Lung (tissue), 11 donors: ENCODE measurements at regions not wholly inside any gene's neighbourhood (a gene's known extent, or its start where the extent isn't known, plus 50 kb on each side); places are given as distances from the start of the nearest gene placed in this dataset.

Source experiments
- ATAC-seq: fragments of 200-7000 bp; cut with Tn5 transposase; one replicate; pipeline ENCODE4 v1.9.1; 2020; ENCODE audit warnings: moderate number of reproducible peaks; ENCODE audit not compliant: insufficient read depth, low FRiP score
- DNase-seq, 3 donors: peaks; one replicate each; pipeline ENCODE4 v3.0.0-alpha.2; 2013 to 2017
- H3K27ac ChIP-seq, 2 donors: one replicate each; pipeline ENCODE4 v1.5.1; 2013; ENCODE audit warnings: mild to moderate bottlenecking in 2 of 2, moderate library complexity in 2 of 2, control low read depth in 1 of 2, inconsistent platforms in 1 of 2, low read depth in 1 of 2, low read length in 1 of 2
- H3K27me3 ChIP-seq, 3 donors: one replicate each; pipeline ENCODE4 v1.5.1; 2013; ENCODE audit warnings: low read length in 2 of 3; ENCODE audit not compliant: control insufficient read depth in 3 of 3, insufficient read depth in 3 of 3
- H3K36me3 ChIP-seq, 4 donors: one replicate each; pipeline ENCODE4 v1.5.1; 2013; ENCODE audit warnings: low read length in 4 of 4, mild to moderate bottlenecking in 1 of 4, moderate library complexity in 1 of 4; ENCODE audit not compliant: control insufficient read depth in 4 of 4, insufficient read depth in 4 of 4
- H3K4me1 ChIP-seq, 5 donors: one replicate each; pipeline ENCODE4 v1.5.1; 2013; ENCODE audit warnings: low read length in 5 of 5, mild to moderate bottlenecking in 2 of 5, moderate library complexity in 1 of 5; ENCODE audit not compliant: control insufficient read depth in 5 of 5, insufficient read depth in 5 of 5
- H3K4me3 ChIP-seq: one replicate; pipeline ENCODE4 v1.5.1; 2013; ENCODE audit warnings: mild to moderate bottlenecking, control low read depth, moderate library complexity
- H3K9ac ChIP-seq, 2 donors: one replicate each; pipeline ENCODE4 v1.5.1; 2013; ENCODE audit warnings: low read length in 2 of 2, control low read depth in 1 of 2; ENCODE audit not compliant: insufficient read depth in 1 of 2
- H3K9me3 ChIP-seq, 4 donors: one replicate each; pipeline ENCODE4 v1.5.1; 2013; ENCODE audit warnings: low read length in 3 of 4, mild to moderate bottlenecking in 1 of 4, moderate library complexity in 1 of 4; ENCODE audit not compliant: control insufficient read depth in 4 of 4, insufficient read depth in 3 of 4
- WGBS, 2 donors: extraction: QIAGEN DNeasy Blood & Tissue Kit; methylation state at CpG; one replicate each; pipeline ENCODE4 v1.1.7; 2013; 5-methylcytosine and 5-hydroxymethylcytosine counted together
- TF ChIP-seq, protein P1 (sequence below): IDR thresholded peaks from 2 replicates; pipeline ENCODE4 v1.5.1; 2012; ENCODE audit warnings: mild to moderate bottlenecking; ENCODE audit errors: control extremely low read depth, extremely low read depth
- donor health status: control.
- donor health status: control.
- donor health status: Bipolar disorder and iron deficiency.
- donor health status: healthy.
- donor health status: DM: yes; HTN: yes; CAD: no.

DNA sequence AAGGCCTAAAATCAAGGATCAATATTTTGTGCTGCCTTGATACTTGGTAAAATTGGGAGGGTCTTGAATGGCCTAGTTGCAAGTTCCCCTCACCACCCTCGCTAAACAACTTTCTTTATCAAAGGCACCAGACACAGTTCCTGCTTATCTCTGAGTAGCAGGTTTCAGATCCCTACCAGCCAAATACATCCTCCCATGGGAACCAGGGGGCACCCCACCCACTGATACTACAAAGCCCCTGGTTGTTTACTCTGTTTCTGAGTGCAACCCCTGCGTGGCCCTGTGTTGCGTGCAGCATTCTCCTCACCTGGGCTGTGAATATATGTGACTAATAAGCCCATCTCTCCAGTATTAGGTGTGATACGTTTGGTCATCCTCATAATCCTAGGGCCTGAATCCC lies 314.9 kb downstream of the DRD1 start:
- Histone ChIP-seq H3K4me1 (no peaks in the 10 kb centered on the region), H3K9ac (no peak overlapping the region), H3K4me3 (no peak overlapping the region), H3K36me3 (no peaks in the 10 kb centered on the region), H3K27me3 (peaks cover 0 to 12% (median 0%) of the 10 kb centered on the region in 3 donors), H3K9me3 (peaks cover 0 to 3% (median 0%) of the 10 kb centered on the region in 4 donors), H3K27ac (no peak overlapping the region)
- DNase-seq (no peak), ATAC-seq (no peak)
- TF ChIP-seq, protein P1, sequence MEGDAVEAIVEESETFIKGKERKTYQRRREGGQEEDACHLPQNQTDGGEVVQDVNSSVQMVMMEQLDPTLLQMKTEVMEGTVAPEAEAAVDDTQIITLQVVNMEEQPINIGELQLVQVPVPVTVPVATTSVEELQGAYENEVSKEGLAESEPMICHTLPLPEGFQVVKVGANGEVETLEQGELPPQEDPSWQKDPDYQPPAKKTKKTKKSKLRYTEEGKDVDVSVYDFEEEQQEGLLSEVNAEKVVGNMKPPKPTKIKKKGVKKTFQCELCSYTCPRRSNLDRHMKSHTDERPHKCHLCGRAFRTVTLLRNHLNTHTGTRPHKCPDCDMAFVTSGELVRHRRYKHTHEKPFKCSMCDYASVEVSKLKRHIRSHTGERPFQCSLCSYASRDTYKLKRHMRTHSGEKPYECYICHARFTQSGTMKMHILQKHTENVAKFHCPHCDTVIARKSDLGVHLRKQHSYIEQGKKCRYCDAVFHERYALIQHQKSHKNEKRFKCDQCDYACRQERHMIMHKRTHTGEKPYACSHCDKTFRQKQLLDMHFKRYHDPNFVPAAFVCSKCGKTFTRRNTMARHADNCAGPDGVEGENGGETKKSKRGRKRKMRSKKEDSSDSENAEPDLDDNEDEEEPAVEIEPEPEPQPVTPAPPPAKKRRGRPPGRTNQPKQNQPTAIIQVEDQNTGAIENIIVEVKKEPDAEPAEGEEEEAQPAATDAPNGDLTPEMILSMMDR, result no peak
- WGBS, 2 donors, result 62 to 66% methylated on average over 4 of the region's 4 CpGs

GRCh38 chr5:175124821-175125220 lies 319.2 kb downstream of the DRD1 start:
- ATAC-seq, result no peak
- Histone ChIP-seq H3K9me3 (peaks cover 0 to 6% (median 3%) of the 10 kb centered on the region in 4 donors), H3K4me1 (no peaks in the 10 kb centered on the region), H3K27me3 (no peaks in the 10 kb centered on the region), H3K27ac (no peak overlapping the region), H3K36me3 (no peaks in the 10 kb centered on the region), H3K4me3 (no peak overlapping the region), H3K9ac (no peak overlapping the region)
- TF ChIP-seq, protein P1, result no peak
- WGBS, 2 donors, result 77 to 84% methylated on average over 5 of the region's 5 CpGs
- peak in 1 of 3 donors; percentile 4 for DNase-seq

GRCh38 chr5:175124251-175124813 lies 319.6 kb downstream of the DRD1 start:
- Histone ChIP-seq H3K9ac (no peak overlapping the region), H3K9me3 (peaks cover 0 to 6% (median 4%) of the 10 kb centered on the region in 4 donors), H3K27me3 (no peaks in the 10 kb centered on the region), H3K36me3 (no peaks in the 10 kb centered on the region), H3K27ac (no peak overlapping the region), H3K4me1 (no peaks in the 10 kb centered on the region), H3K4me3 (no peak overlapping the region)
- 87 to 97% methylated on average over 4 of the region's 4 CpGs for WGBS, 2 donors
- TF ChIP-seq, protein P1, result no peak
- DNase-seq (no peak), ATAC-seq (no peak)

DNA sequence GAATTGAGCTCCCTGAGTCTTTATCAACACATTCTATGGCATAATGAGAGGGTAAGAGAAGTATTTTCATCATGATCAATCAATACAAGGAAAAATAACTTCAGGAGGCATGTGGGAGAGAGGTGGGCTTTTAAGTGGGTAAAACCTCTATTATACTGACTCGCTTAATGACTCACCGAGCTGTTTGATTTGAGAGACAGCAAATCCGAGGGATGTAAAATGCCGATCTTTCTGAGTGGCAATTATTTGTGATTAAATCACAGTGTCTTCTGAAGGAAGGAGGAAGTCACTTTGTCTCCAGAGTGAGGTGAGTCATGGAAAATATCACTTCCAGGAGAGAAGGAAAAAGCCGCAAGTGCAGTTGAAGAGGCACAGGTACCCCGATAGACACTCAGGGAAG lies 320.4 kb downstream of the DRD1 start:
- WGBS, 2 donors, result 92% methylated on average over 6 of the region's 6 CpGs
- DNase-seq (no peak), ATAC-seq (no peak)
- Histone ChIP-seq H3K36me3 (no peaks in the 10 kb centered on the region), H3K9ac (no peak overlapping the region), H3K27me3 (no peaks in the 10 kb centered on the region), H3K4me1 (no peaks in the 10 kb centered on the region), H3K4me3 (no peak overlapping the region), H3K27ac (no peak overlapping the region), H3K9me3 (peaks cover 0 to 6% (median 4%) of the 10 kb centered on the region in 4 donors)
- TF ChIP-seq, protein P1, result no peak
